HEK293 (cell line): ENCODE measurements at regions not wholly inside any gene's neighbourhood (a gene's known extent, or its start where the extent isn't known, plus 50 kb on each side); places are given as distances from the start of the nearest gene placed in this dataset.

Experiments
- CTCF ChIP-seq: fragments of 450-650 bp; formaldehyde crosslinking; IDR thresholded peaks from 2 replicates; pipeline ENCODE4 v1.5.1; 2016; ENCODE audit warnings: missing biosample characterization, missing genetic modification characterization
- PRDM6 ChIP-seq: fragments of 450-650 bp; formaldehyde crosslinking; IDR thresholded peaks from 2 replicates; pipeline ENCODE4 v1.5.1; 2017; ENCODE audit warnings: missing biosample characterization, missing genetic modification characterization
- REST ChIP-seq: fragments of 450-650 bp; formaldehyde crosslinking; IDR thresholded peaks from 2 replicates; pipeline ENCODE4 v1.5.1; 2016; ENCODE audit warnings: missing biosample characterization, missing genetic modification characterization
- YY1 ChIP-seq: fragments of 450-650 bp; formaldehyde crosslinking; IDR thresholded peaks from 2 replicates; pipeline ENCODE4 v1.5.1; 2018; ENCODE audit warnings: missing biosample characterization, missing genetic modification characterization

- no peak for TF ChIP-seq PRDM6 (tag by site-specific recombination)
- TF ChIP-seq YY1, result no peak
- TF ChIP-seq REST (tag by site-specific recombination), result no peak
- TF ChIP-seq CTCF (tag by site-specific recombination), result no peak
Observed at GRCh38 chr3:3446251-3446650, 266.8 kb upstream of the CRBN start.
